ENCODE measurements at regions not wholly inside any gene's neighbourhood (a gene's known extent, or its start where the extent isn't known, plus 50 kb on each side); places are given as distances from the start of the nearest gene placed in this dataset.

- TF ChIP-seq CTCF (IDR thresholded peaks at IDR 0.05) (no peak), EZH2 (IDR thresholded peaks at IDR 0.05; ENCODE audit: borderline replicate concordance, insufficient read depth, low read depth, low read length, poor library complexity, severe bottlenecking) (no peak)
Measured at GRCh38 chr17:36761203-36761950, 160.0 kb downstream of the MRM1 start.

Measured in B cell (primary cell).